22Rv1 (cell line): ENCODE measurements at regions not wholly inside any gene's neighbourhood (a gene's known extent, or its start where the extent isn't known, plus 50 kb on each side); places are given as distances from the start of the nearest gene placed in this dataset.

Experiments used
- CTCF ChIP-seq: fragments of 450-650 bp; IDR thresholded peaks from 2 replicates; pipeline ENCODE4 v1.5.1; 2017; ENCODE audit warnings: mild to moderate bottlenecking
- ZFX ChIP-seq: fragments of 450-650 bp; IDR thresholded peaks from 2 replicates; pipeline ENCODE4 v1.6.1; 2017; ENCODE audit warnings: antibody characterized with exemption, borderline replicate concordance

GRCh38 chr11:27178859-27179258 is 138.2 kb downstream of the BBOX1 start:
- no peak for TF ChIP-seq CTCF
- TF ChIP-seq ZFX = no peak
